K562 (cell line): ENCODE measurements at regions not wholly inside any gene's neighbourhood (a gene's known extent, or its start where the extent isn't known, plus 50 kb on each side); places are given as distances from the start of the nearest gene placed in this dataset.

Source experiments
- BDP1 ChIP-seq: IDR thresholded peaks from 3 replicates; pipeline ENCODE4 v1.6.1; 2011; ENCODE audit not compliant: insufficient read length, insufficient read depth
- CLOCK ChIP-seq: fragments of 250-450 bp; sonication (Bioruptor Pico); IDR thresholded peaks from 2 replicates; pipeline ENCODE4 v1.4.0; 2020; ENCODE audit warnings: mild to moderate bottlenecking, moderate library complexity, borderline replicate concordance
- RNF219 ChIP-seq: fragments of 250-450 bp; sonication (Bioruptor Pico); IDR thresholded peaks from 2 replicates; pipeline ENCODE4 v1.5.0; 2022; ENCODE audit warnings: mild to moderate bottlenecking
- YBX1 ChIP-seq: fragments of 450-650 bp; IDR thresholded peaks from 2 replicates; pipeline ENCODE4 v1.7.1; 2016; ENCODE audit warnings: mild to moderate bottlenecking
- ZNF318 ChIP-seq, 2 experiments: fragments of 450-650 bp; IDR thresholded peaks; 2 replicates each; pipeline ENCODE4 v1.6.1; 2016; ENCODE audit warnings: mild to moderate bottlenecking in 2 of 2, borderline replicate concordance in 1 of 2, low read depth in 1 of 2, moderate library complexity in 1 of 2

- TF ChIP-seq ZNF318 (IDR thresholded peaks at IDR 0.05; ENCODE audit: borderline replicate concordance in 1 of 2, low read depth in 1 of 2) = no peak
- TF ChIP-seq CLOCK = no peak
- no peak for TF ChIP-seq BDP1
- no peak for TF ChIP-seq YBX1
- TF ChIP-seq RNF219 = no peak
- TF ChIP-seq, all 486 proteins: peak for 0
Observed at GRCh38 chr15:31208817-31209216, 107.3 kb upstream of the TRPM1 start (continued).
